Dendritic cell treated with granulocyte-macrophage colony-stimulating factor and Interleukin-4, amounts not matched to agents 40 ng/mL and 50 ng/mL, for 4 days (primary cell): ENCODE measurements at regions not wholly inside any gene's neighbourhood (a gene's known extent, or its start where the extent isn't known, plus 50 kb on each side); places are given as distances from the start of the nearest gene placed in this dataset.

Source experiments
- H3K27ac Mint-ChIP-seq: one replicate; pipeline ENCODE4 v1.8.0; 2022; ENCODE audit warnings: mild to moderate bottlenecking, mixed read lengths
- H3K27me3 Mint-ChIP-seq: one replicate; pipeline ENCODE4 v1.8.0; 2022; ENCODE audit warnings: mild to moderate bottlenecking, mixed read lengths
- H3K36me3 Mint-ChIP-seq: one replicate; pipeline ENCODE4 v1.8.0; 2022; ENCODE audit warnings: low read depth, mixed read lengths
- H3K4me1 Mint-ChIP-seq: one replicate; pipeline ENCODE4 v1.8.0; 2022; ENCODE audit warnings: low read depth, mixed read lengths
- H3K4me3 Mint-ChIP-seq: one replicate; pipeline ENCODE4 v1.8.0; 2022; ENCODE audit warnings: mild to moderate bottlenecking, moderate library complexity, mixed read lengths
- H3K9me3 Mint-ChIP-seq: one replicate; pipeline ENCODE4 v1.8.0; 2022; ENCODE audit warnings: mixed read lengths
- intact Hi-C: fragments of 100-400 bp; cut with micrococcal nuclease; formaldehyde crosslinking; loops from one replicate; pipeline ENCODE4 v1.15.0; 2022

DNA sequence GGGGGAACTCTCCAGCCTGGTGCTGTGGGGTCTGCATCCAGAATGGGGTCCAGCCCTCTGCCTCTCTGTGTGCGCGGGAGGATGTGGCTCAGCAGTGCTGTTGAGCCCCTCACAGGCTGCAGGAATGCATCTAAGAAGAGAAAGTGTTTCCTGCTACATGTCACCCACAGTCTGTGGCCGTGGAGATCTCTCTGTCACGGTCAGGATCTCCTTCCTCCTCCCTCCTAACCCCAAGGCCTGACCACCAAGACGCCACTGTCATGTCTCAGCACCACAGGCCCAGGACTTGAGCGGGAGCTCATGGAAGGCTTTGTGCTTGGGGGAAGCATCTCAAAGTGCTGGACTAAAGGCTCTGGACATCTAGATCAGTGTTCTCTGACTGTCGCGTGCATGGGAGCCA is 90.1 kb downstream of the SREK1 start:
- Mint-ChIP-seq H3K4me1 (no peaks in the 10 kb centered on the region), H3K27me3 (peaks cover 3% of the 10 kb centered on the region), H3K4me3 (no peak overlapping the region), H3K9me3 (no peaks in the 10 kb centered on the region), H3K36me3 (no peaks in the 10 kb centered on the region), H3K27ac (no peak overlapping the region)
- intact Hi-C loops = no loop called here

DNA sequence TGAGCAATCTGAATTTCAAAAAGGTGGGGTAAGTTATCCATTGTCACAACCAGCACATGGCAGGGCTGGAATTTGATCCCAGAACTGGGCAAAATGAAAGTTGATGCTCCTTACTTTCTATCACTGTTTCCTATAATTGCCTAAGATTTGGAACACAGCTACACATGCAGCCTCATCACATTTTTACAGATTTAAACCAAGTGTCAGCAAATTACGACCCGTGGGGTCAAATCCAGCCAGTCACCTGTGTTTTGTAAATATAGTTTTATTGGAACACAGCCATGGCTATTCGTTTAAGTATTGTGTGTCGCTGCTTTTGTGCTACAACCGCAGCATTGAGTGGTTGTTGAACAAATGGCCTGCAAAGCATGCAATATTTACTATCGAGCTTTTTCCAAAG is 94.3 kb downstream of the SREK1 start:
- Mint-ChIP-seq H3K4me1 (no peaks in the 10 kb centered on the region), H3K9me3 (no peaks in the 10 kb centered on the region), H3K36me3 (no peaks in the 10 kb centered on the region), H3K27ac (no peak overlapping the region), H3K4me3 (no peak overlapping the region), H3K27me3 (peaks cover 6% of the 10 kb centered on the region)
- intact Hi-C loops = no loop called here

DNA sequence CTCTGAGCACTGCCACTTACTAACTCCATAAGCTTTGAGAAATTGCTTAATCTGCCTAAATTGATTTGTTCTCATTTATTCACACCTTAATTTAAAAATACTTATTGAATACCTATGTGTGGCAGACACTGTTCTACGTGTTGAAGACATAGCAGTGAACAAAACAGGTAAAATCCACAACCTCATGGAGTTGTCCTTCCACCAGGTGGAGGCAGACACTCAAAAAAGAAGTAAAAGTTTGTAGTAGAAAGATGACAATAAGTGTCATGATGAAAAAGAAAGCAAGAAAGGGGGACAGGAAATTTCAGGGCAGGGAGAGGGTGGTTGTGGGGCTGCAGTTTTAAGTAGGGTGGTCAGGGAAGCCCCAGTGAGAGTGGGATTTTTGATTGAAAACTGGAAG is 94.9 kb downstream of the SREK1 start:
- intact Hi-C loops = no loop called here
- no peaks in the 10 kb centered on the region for H3K36me3 Mint-ChIP-seq
- no peak overlapping the region for H3K27ac Mint-ChIP-seq
- H3K9me3 Mint-ChIP-seq = no peaks in the 10 kb centered on the region
- no peaks in the 10 kb centered on the region for H3K4me1 Mint-ChIP-seq
- H3K27me3 Mint-ChIP-seq = peaks cover 6% of the 10 kb centered on the region
- no peak overlapping the region for H3K4me3 Mint-ChIP-seq

DNA sequence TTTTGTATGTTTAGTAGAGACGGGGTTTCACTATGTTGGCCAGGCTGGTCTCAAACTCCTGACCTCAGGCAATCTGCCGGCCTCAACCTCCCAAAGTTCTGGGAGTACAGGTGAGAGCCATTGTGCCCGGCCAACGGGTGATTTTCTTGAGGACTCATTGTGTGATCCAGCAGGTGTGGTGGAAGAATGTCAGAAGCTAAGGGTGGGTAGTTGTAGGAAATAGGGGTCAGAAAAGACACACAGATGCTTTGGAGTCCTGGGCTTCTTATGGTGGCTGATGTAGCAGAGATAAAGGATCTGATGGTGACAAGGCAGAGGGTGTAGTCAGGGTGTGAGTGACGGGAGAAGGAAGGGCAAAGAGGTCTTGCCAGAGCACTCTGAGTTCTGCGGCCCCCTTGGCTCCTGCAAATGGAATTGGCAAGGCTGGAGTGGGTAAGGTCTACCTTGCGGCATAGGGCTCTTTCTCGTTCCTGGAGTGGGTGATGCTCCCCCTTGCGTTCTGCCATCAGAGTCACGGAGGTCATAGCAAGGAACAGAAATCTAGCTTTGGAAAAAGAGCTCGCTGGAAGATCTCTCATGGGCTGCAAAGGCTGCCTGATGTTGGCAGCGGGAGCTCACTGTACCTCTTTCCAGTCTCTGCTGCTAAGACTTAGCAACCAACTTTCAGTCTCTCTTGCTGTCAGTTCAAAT is 97.2 kb downstream of the SREK1 start:
- H3K27me3 Mint-ChIP-seq = peaks cover 6% of the 10 kb centered on the region
- no peak overlapping the region for H3K27ac Mint-ChIP-seq
- H3K36me3 Mint-ChIP-seq = no peaks in the 10 kb centered on the region
- H3K4me1 Mint-ChIP-seq = no peaks in the 10 kb centered on the region
- intact Hi-C loops = no loop called here
- no peak overlapping the region for H3K4me3 Mint-ChIP-seq
- no peaks in the 10 kb centered on the region for H3K9me3 Mint-ChIP-seq

DNA sequence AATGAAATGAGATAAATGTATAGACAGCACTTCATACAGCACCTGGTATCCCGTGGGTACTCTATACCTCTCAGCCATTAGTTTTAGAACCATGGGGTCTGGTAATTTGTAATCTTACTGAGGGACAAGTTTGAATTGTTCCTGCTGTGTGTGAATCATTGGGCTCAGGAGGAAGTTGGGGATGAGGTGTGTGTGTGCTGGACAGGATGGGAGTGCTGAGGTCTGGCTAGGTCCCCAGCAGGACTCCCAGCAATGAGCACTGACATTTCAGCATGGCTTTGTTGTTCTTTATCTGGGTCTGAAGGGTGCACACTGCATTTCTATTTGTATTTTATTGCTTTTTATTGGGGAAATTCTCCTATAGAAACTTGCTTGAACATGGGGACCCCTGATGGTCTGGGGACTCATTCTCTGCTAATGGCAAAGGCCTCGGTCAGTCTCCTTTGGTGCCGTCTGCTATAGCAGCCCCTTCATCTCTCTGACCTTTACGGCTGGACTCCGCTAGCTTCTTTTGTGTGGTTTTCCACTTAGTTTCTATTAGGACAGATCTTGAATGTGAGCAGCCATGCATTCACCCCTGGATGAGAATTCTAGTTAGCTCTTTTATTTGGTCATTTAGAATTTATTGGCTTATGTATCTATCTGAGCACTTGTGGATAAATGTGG is 98.1 kb downstream of the SREK1 start:
- H3K36me3 Mint-ChIP-seq = no peaks in the 10 kb centered on the region
- H3K4me3 Mint-ChIP-seq = no peak overlapping the region
- no peak overlapping the region for H3K27ac Mint-ChIP-seq
- H3K4me1 Mint-ChIP-seq = no peaks in the 10 kb centered on the region
- peaks cover 6% of the 10 kb centered on the region for H3K27me3 Mint-ChIP-seq
- H3K9me3 Mint-ChIP-seq = no peaks in the 10 kb centered on the region
- intact Hi-C loops = no loop called here

DNA sequence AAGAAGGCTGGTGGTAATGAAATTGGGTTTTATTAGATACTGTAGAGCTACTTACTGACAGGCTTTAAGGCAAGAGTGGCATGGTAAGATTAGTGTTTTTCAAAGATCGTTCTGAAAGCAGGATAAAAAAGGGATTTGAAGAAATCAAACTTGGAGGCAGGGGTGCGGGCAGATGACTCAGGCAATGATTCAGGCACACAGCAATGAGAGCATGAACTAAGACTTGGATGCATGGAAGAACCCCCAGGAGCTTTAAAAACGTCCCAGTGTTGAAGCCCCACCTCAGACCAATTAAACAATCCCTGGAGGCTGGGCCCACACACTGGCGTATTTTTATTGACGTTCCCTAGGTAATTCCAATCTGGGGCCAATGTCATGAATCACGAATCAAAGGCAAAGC is 102.5 kb downstream of the SREK1 start:
- intact Hi-C loops = no loop called here
- no peak overlapping the region for H3K27ac Mint-ChIP-seq
- no peaks in the 10 kb centered on the region for H3K27me3 Mint-ChIP-seq
- H3K36me3 Mint-ChIP-seq = no peaks in the 10 kb centered on the region
- no peaks in the 10 kb centered on the region for H3K4me1 Mint-ChIP-seq
- H3K9me3 Mint-ChIP-seq = no peaks in the 10 kb centered on the region
- H3K4me3 Mint-ChIP-seq = no peak overlapping the region

DNA sequence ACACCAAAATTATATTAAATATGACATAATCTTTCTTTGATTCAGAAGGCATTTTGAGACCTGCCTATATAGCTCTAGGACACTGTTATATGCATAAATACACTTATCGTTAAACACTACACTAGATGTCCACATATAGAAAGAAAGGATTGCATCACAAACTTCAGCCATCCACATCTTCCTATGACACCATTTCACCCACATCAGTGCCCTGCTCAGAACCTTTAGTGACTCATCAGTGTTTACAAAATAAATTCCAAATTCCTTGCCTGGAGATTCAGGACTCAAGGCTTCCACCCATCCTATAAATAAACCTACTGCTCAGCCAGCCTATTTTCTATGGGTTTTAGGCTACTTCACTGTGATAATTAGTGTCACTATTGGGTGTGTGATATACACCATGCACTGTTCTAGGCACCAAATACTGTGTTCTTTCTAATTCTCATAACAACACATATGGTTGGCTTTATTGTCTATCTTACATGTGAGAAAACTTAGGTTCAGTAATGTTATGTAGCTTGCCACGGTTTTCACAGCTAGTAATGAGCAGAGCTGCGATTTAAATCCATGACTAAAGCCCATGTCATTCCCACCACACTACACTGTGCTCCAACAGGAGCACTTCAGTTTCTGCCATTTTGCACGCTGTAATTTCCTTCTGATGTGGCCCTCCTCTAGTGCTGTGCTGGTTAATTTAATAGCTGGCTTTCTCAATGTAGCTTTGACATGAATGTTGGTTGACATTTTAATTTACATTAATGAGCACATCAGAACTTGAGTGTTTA is 103.3 kb downstream of the SREK1 start:
- Mint-ChIP-seq H3K4me1 (no peaks in the 10 kb centered on the region), H3K36me3 (no peaks in the 10 kb centered on the region), H3K9me3 (no peaks in the 10 kb centered on the region), H3K27ac (no peak overlapping the region), H3K4me3 (no peak overlapping the region), H3K27me3 (no peaks in the 10 kb centered on the region)
- intact Hi-C loops = no loop called here

DNA sequence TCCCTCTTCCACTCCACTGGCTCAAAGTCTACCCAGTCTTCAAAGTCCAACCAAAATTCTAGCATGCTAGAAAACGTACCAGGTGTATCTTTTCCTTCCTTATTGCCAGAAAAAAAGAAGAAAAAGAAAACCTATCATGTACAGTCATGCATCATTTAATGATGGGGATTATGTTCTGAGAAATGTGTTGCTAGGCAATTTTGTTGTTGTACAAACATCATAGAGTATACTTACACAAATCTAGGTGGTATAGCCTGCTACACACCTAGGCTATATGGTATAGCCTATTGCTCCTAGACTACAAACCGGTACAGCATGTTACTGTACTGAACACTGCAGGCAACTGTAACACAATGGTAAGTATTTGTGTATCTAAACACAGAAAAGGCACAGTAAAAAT is 104.8 kb downstream of the SREK1 start:
- Mint-ChIP-seq H3K36me3 (no peaks in the 10 kb centered on the region), H3K4me1 (no peaks in the 10 kb centered on the region), H3K9me3 (no peaks in the 10 kb centered on the region), H3K4me3 (no peak overlapping the region), H3K27ac (no peak overlapping the region), H3K27me3 (no peaks in the 10 kb centered on the region)
- intact Hi-C loops = no loop called here

DNA sequence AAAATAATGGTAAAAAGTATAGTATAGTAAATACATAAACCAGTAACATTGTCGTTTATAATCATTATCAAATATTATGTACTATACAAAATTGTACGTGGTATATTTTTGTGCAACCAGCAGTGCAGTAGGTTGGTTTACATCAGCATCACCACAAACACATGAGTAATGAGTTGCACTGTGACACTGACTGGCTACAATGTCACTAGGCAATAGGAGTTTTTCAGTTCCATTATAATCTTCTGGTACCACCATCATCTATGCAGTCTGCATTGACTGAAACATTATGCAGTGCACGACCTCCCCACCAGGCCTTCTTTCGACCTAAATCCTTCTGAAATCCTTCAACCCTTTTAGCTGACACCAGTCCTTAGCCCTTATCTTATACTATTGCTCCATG is 105.8 kb downstream of the SREK1 start:
- Mint-ChIP-seq H3K27me3 (no peaks in the 10 kb centered on the region), H3K27ac (no peak overlapping the region), H3K4me3 (no peak overlapping the region), H3K4me1 (no peaks in the 10 kb centered on the region), H3K36me3 (no peaks in the 10 kb centered on the region), H3K9me3 (no peaks in the 10 kb centered on the region)
- intact Hi-C loops = no loop called here

DNA sequence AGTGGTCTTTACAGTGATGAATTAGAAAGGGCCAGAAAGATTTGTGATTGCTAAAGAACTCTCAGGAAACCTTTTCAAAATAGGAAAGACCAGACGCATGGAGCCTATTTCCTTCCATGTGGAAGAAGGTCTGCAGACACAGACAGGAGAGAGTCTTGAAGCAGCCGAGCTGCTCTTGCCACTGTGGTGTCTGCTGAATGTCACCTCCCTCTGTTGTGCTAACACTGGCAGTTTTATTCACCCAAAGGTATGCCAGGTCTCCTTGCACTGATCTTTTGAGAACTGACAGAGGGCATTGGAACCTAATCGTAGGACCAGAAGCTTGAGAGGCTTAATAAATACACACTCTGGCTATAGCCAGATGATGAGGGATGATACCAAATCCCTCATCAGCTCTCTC is 108.7 kb downstream of the SREK1 start:
- no peaks in the 10 kb centered on the region for H3K27me3 Mint-ChIP-seq
- H3K36me3 Mint-ChIP-seq = no peaks in the 10 kb centered on the region

DNA sequence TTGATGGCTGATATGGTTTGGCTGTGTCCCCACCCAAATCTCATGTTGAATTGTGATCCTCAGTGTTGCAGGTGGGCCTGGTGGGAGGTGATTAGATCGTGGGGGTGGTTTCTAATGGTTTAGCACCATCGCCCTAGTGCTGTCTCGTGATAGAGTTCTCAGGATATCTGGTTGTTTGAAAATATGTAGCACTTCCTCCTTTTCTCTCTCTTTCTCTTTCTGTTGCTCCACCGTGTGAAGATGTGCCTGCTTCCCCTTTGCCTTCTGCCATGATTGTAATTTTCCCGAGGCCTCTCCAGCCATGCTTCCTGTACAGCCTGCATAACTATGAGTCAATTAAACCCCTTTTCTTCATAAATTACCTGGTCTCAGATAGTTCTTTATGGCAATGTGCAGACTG is 111.6 kb downstream of the SREK1 start:
- Mint-ChIP-seq H3K36me3 (no peaks in the 10 kb centered on the region), H3K27ac (no peak overlapping the region), H3K4me3 (no peak overlapping the region), H3K27me3 (no peaks in the 10 kb centered on the region), H3K9me3 (peaks cover 12% of the 10 kb centered on the region), H3K4me1 (peaks cover 6% of the 10 kb centered on the region)
- intact Hi-C loops = no loop called here

More for the DNA sequence above, 108.7 kb downstream of the SREK1 start:
- Mint-ChIP-seq H3K9me3 (peaks cover 12% of the 10 kb centered on the region), H3K4me1 (peaks cover 6% of the 10 kb centered on the region), H3K4me3 (no peak overlapping the region), H3K27ac (no peak overlapping the region)
- intact Hi-C loops = no loop called here

DNA sequence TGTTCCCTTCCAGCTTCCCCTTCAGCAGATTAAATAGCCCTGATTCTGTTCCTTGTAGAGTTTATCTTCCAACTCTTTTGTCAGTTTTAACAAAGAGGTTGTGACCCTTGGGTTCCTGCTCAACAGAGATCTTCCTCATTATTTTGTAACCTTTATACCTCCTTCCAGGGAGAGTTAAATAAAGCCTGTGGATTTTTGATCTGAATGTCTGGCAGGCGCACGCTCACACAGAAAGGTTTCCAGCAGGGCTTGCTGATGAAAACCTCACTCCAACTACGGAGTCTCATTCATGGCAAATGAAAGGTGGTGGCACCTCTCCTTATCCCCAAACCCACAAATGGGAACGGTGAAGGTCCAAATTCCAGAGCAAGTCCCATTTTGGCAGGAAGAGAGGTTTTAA is 129.0 kb downstream of the SREK1 start:
- Mint-ChIP-seq H3K9me3 (no peaks in the 10 kb centered on the region), H3K4me3 (no peak overlapping the region), H3K27me3 (peaks cover 20% of the 10 kb centered on the region), H3K4me1 (no peaks in the 10 kb centered on the region), H3K36me3 (no peaks in the 10 kb centered on the region), H3K27ac (no peak overlapping the region)
- intact Hi-C loops = no loop called here

DNA sequence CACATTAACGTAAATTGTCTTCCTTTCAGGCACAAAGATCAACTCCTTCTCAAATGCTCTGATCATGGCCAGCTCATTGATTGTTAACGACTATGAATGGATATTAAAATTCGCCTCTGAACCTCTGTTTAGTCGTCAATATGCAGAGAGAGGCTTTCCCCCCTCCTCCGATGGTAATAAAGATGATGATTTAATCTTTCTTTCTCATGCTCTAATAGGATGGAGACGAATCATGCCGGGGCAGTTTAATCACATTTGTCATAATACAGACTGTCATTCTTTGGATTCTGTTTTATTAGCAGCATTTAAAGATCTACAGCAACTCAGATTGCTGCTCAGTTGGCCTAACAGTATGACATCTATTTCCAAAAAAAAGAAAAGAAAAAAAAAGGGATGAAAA is 132.9 kb downstream of the SREK1 start:
- H3K4me3 Mint-ChIP-seq = no peak overlapping the region
- intact Hi-C loops = no loop called here
- H3K27me3 Mint-ChIP-seq = peaks cover 17% of the 10 kb centered on the region
- no peaks in the 10 kb centered on the region for H3K36me3 Mint-ChIP-seq
- H3K9me3 Mint-ChIP-seq = peaks cover 10% of the 10 kb centered on the region
- no peak overlapping the region for H3K27ac Mint-ChIP-seq
- peaks cover 23% of the 10 kb centered on the region for H3K4me1 Mint-ChIP-seq

DNA sequence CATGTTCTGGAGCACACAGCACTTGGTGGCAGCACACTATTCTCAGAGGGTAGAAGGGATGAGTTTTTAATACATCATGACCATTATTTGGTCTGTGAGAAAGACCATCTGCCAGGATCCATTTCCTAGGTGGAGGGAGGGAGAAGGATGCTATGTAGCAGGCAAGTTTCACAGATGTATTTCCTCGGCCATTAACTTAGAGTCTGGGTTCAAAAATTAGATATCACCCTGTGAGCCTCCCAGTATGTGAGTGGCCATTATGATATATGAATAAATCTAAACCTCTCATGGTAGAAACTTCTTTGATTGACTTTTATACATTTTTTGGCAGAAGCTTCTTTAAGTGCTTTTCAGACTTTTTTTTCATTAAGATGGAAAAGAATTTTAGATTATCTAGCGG is 133.9 kb downstream of the SREK1 start:
- Mint-ChIP-seq H3K4me1 (peaks cover 26% of the 10 kb centered on the region), H3K27ac (no peak overlapping the region), H3K36me3 (no peaks in the 10 kb centered on the region), H3K4me3 (no peak overlapping the region), H3K27me3 (peaks cover 16% of the 10 kb centered on the region), H3K9me3 (peaks cover 10% of the 10 kb centered on the region)
- intact Hi-C loops = no loop called here
